ENCODE measurements at regions not wholly inside any gene's neighbourhood (a gene's known extent, or its start where the extent isn't known, plus 50 kb on each side); places are given as distances from the start of the nearest gene placed in this dataset.
A peak's percentile ranks its signal among the peaks of the same experiment; 100 is the strongest.

- TF ChIP-seq POLR2AphosphoS5 (IDR thresholded peaks at IDR 0.05) (no peak), POLR2A (IDR thresholded peaks at IDR 0.05) (no peak), CTCF (IDR thresholded peaks at IDR 0.05 in 8 of 11, conservative IDR thresholded peaks at IDR 0.05 in 3 of 11) (no peak)
- peaks cover 0 to 9% (median 0%) of the 10 kb centered on the region in 7 donors for H3K27me3 ChIP-seq (replicated peaks in 1 of 7)
- intact Hi-C loops (cut with DNase I; ENCODE audit: low total_unique reads): no loop called here
- no peak overlapping the region for H3K4me3 ChIP-seq
- DNase-seq: peak; percentile 51
- H3K36me3 ChIP-seq: no peaks in the 10 kb centered on the region
- no peaks in the 10 kb centered on the region for H3K9me3 ChIP-seq
- no peaks in the 10 kb centered on the region for H3K4me1 ChIP-seq
- WGBS, 5 donors: 75 to 85% (median 81%) methylated on average over 10 to 13 of the region's 13 CpGs
- no peak overlapping the region for H3K27ac ChIP-seq
Measured at GRCh38 chr7:156073366-156074052, 261.2 kb upstream of the SHH start.

- TF ChIP-seq CTCF (IDR thresholded peaks at IDR 0.05 in 8 of 11, conservative IDR thresholded peaks at IDR 0.05 in 3 of 11) (no peak), POLR2AphosphoS5 (IDR thresholded peaks at IDR 0.05) (no peak), POLR2A (IDR thresholded peaks at IDR 0.05) (no peak)
- WGBS, 5 donors: 79 to 88% (median 83%) methylated on average over 9 to 13 of the region's 13 CpGs
- Histone ChIP-seq H3K27ac (no peak overlapping the region), H3K4me3 (no peak overlapping the region), H3K27me3 (replicated peaks in 1 of 7) (peaks cover 0 to 19% (median 0%) of the 10 kb centered on the region in 7 donors), H3K36me3 (no peaks in the 10 kb centered on the region), H3K4me1 (no peaks in the 10 kb centered on the region), H3K9me3 (no peaks in the 10 kb centered on the region)
- DNase-seq: no peak
- intact Hi-C loops (cut with DNase I; ENCODE audit: low total_unique reads): no loop called here
Measured at GRCh38 chr7:156071612-156072011, 259.3 kb upstream of the SHH start.

GRCh38 chr7:156069891-156070290 lies 257.6 kb upstream of the SHH start:
- intact Hi-C loops (cut with DNase I; ENCODE audit: low total_unique reads): no loop called here
- no peak for TF ChIP-seq CTCF (IDR thresholded peaks at IDR 0.05 in 8 of 11, conservative IDR thresholded peaks at IDR 0.05 in 3 of 11)
- TF ChIP-seq POLR2A (IDR thresholded peaks at IDR 0.05): no peak
- TF ChIP-seq POLR2AphosphoS5 (IDR thresholded peaks at IDR 0.05): no peak
- Histone ChIP-seq H3K27ac (no peak overlapping the region), H3K4me1 (no peaks in the 10 kb centered on the region), H3K27me3 (replicated peaks in 1 of 7) (peaks cover 0 to 22% (median 0%) of the 10 kb centered on the region in 7 donors), H3K36me3 (no peaks in the 10 kb centered on the region), H3K9me3 (no peaks in the 10 kb centered on the region), H3K4me3 (no peak overlapping the region)
- DNase-seq: no peak
- WGBS, 5 donors: 82 to 93% (median 85%) methylated on average over 4 of the region's 4 CpGs

- peaks cover 0 to 23% (median 0%) of the 10 kb centered on the region in 7 donors for H3K27me3 ChIP-seq (replicated peaks in 1 of 7)
- TF ChIP-seq CTCF (IDR thresholded peaks at IDR 0.05 in 8 of 11, conservative IDR thresholded peaks at IDR 0.05 in 3 of 11): no peak
- TF ChIP-seq POLR2A (IDR thresholded peaks at IDR 0.05): no peak
- TF ChIP-seq POLR2AphosphoS5 (IDR thresholded peaks at IDR 0.05): no peak
- H3K4me3 ChIP-seq: no peak overlapping the region
- no peaks in the 10 kb centered on the region for H3K9me3 ChIP-seq
- H3K4me1 ChIP-seq: no peaks in the 10 kb centered on the region
- 85 to 95% (median 92%) methylated on average over 10 of the region's 10 CpGs for WGBS, 5 donors
- H3K36me3 ChIP-seq: no peaks in the 10 kb centered on the region
- DNase-seq: no peak
- intact Hi-C loops (cut with DNase I; ENCODE audit: low total_unique reads): no loop called here
- H3K27ac ChIP-seq: no peak overlapping the region
Measured at GRCh38 chr7:156067156-156067555, 254.9 kb upstream of the SHH start.
